GM12872 (cell line): ENCODE measurements at regions not wholly inside any gene's neighbourhood (a gene's known extent, or its start where the extent isn't known, plus 50 kb on each side); places are given as distances from the start of the nearest gene placed in this dataset.

ENCODE experiments used
- TF ChIP-seq, protein P1 (sequence below): IDR thresholded peaks from 3 replicates; pipeline ENCODE4 v1.5.1; 2011; ENCODE audit warnings: low read depth, mild to moderate bottlenecking, low read length, moderate library complexity; ENCODE audit not compliant: insufficient read depth

DNA sequence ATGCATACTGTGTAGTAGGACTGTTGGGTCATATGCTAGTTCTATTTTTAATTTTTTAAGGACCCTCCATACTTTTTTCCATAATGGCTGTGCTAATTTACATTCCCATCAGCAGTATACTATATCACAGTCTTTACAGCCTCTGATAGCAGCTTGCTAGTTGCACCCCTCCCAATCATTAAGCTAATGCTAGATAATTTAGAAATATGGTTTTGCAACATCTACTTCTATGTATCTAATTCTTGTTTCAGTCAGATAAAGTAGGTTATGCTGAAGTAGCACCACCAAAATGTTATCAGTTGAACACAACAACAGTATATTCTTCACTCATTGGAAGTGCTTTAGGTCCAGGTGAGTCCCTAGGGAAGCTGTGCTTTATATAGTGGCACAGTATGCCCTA lies 522.7 kb upstream of the HTR2C start:
- TF ChIP-seq, protein P1, sequence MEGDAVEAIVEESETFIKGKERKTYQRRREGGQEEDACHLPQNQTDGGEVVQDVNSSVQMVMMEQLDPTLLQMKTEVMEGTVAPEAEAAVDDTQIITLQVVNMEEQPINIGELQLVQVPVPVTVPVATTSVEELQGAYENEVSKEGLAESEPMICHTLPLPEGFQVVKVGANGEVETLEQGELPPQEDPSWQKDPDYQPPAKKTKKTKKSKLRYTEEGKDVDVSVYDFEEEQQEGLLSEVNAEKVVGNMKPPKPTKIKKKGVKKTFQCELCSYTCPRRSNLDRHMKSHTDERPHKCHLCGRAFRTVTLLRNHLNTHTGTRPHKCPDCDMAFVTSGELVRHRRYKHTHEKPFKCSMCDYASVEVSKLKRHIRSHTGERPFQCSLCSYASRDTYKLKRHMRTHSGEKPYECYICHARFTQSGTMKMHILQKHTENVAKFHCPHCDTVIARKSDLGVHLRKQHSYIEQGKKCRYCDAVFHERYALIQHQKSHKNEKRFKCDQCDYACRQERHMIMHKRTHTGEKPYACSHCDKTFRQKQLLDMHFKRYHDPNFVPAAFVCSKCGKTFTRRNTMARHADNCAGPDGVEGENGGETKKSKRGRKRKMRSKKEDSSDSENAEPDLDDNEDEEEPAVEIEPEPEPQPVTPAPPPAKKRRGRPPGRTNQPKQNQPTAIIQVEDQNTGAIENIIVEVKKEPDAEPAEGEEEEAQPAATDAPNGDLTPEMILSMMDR, result no peak

DNA sequence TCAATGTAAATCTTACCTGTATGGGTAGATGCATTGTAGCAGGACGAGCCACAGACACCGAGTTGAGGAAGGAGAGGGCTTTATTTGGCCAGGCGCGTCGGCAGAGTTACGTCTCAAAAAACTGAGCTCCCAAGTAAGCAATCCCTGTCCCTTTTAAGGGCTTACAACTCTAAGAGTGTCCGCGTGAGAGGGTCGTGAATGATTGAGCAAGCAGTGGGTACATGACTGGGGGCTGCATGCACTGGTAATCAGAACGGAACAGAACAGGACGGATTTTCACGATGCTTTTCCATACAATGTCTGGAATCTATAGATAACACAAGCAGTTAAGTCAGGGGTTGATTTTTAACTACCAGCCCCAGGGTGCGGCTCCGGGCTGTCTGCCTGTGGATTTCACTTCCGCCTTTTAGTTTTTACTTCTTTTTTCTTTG lies 524.9 kb upstream of the HTR2C start:
- TF ChIP-seq, protein P1, result no peak

DNA sequence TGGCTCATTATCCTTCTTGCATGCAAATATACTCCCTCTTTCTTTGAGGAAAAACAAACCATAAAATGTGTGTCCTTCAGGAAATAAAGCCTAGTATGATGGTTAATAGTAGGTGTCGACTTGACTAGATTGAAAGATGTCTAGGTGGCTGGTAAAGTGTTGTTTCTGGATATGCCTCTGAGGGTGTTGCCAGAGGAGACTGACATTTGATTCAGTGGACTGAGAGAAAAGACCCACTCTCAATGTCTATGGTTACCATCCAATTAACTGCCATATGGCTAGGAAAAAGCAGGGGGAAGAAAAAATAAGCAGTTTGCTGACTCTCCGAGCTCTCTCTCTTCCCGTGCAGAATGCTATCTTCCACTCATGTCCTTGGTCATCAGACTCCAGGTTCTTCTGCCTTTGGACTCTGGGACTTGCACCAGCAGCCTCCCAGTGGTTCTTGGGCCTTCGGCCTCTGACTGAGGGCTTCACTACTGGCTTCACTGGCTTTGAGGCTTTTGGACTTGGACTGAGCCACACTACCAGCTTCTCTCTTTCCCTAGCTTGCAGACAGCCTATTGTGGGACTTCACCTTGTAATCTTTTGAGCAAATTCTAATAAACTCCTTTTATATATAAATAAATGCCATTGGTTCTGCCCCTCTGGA lies 532.1 kb upstream of the HTR2C start:
- TF ChIP-seq, protein P1, result no peak

DNA sequence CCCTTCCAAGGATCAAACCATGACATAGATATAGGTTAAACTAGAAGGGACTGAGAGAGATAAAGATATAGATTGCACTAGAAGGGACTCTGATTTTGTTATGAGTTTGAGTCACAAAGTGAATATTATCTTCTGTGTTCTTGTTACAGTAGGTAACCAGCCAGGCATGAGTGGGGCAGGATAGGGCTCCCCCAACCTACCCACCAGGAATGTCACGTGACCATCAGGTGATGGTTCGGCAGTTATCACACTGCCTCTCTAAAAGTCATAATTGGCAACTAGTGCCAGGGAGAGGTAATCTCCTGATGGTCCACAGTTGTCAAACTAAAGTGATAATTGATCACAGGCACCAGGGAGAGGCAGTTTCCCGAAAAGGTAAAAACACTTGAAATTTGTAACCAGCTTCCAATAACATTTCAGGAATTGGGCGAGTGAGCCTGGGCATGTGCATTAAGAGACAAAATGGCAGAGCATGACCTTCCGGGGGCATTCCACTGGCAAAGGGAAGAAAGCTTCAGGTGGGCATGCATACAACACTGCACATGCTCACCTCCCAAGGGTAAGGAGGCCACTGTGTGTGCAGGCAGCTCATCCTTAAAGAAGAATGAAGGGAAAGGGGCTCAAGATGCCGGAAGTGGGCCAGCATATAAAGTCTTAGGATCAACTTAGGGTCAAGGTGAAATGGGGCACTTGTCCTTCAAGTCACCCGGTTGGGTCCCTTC lies 533.6 kb upstream of the HTR2C start:
- TF ChIP-seq, protein P1, result no peak

DNA sequence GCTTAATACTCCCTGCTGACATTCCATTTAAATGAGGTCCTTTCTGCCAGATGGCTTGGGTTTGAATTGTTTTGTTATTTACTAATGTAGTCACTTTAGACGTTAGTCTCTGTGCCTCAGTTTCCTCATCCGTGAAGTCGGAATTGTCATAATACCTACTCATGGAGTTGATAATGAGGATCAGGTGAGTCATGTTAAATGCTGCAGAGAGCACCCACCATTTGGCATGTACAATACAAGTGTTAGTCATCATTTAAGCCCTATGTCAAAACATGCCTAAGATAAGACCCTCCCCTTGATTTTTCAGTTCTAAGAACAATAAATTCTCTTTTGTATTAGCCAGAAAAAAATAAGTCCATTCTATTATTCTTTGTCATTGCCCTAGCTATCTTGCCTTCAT lies 534.8 kb upstream of the HTR2C start:
- TF ChIP-seq, protein P1, result no peak

DNA sequence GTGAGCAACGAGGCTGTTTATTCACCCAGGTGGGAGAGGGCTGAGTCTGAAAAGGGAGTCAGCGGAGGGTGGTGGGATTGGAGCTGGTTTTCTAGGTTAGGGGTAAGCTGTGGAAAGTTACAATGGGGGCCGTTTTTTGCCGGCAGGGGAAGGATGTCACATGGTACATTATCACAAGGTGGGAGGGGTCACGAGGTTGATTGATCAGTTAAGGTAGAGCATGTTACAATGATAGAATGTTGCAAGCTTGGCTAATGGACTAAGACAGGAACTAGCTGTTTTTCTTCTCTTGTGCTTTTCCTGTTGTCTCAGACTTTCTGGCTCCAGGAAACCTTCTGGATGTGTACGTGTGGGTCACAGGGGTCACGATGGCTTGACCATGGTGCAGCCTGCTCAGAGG lies 536.3 kb upstream of the HTR2C start:
- TF ChIP-seq, protein P1, result no peak

DNA sequence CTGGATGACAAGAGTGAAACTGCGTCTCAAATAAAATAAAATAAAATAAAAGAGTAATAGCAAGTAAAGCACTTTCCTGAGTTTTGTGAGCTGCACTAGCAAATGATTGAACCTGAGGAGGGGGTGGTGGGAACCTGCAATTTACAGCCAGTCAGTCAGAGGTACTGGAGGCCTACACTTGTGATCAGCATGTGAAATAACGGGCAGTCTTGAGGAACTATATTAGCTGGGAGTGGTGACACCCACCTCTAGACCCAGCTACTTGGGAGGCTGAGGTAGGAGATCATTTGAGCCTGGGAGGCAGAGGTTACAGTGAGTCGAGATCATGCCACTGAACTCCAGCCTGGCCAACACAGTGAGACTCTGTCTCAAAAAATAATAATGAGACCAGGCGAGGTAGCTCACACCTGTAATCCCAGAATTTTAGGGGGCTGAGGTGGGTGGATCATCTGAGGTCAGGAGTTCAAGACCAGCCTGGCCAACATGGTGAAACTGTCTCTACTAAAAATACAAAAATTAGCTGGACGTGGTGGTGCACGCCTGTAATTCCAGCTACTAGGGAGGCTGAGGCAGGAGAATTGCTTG lies 537.1 kb upstream of the HTR2C start:
- TF ChIP-seq, protein P1, result no peak
